ENCODE measurements at regions not wholly inside any gene's neighbourhood (a gene's known extent, or its start where the extent isn't known, plus 50 kb on each side); places are given as distances from the start of the nearest gene placed in this dataset.

- H3K4me3 ChIP-seq (replicated peaks; ENCODE audit: low read depth, low read length) = no peak overlapping the region
- no peaks in the 10 kb centered on the region for H3K36me3 ChIP-seq (ENCODE audit: control insufficient read depth, insufficient read depth, low read length)
- DNase-seq (ENCODE audit: extremely low read depth, insufficient read length) = no peak
- no peak for TF ChIP-seq CTCF (IDR thresholded peaks at IDR 0.05; ENCODE audit: insufficient read depth, low read length, poor library complexity, severe bottlenecking)
- no peaks in the 10 kb centered on the region for H3K27me3 ChIP-seq (replicated peaks; ENCODE audit: control insufficient read depth, insufficient read depth, low read length)
Measured at GRCh38 chr6:21392177-21392576, 201.4 kb upstream of the SOX4 start.

GRCh38 chr6:21393441-21394165, 199.9 kb upstream of the SOX4 start:
- Histone ChIP-seq H3K36me3 (ENCODE audit: control insufficient read depth, insufficient read depth, low read length) (no peaks in the 10 kb centered on the region), H3K4me3 (replicated peaks; ENCODE audit: low read depth, low read length) (no peak overlapping the region), H3K27me3 (replicated peaks; ENCODE audit: control insufficient read depth, insufficient read depth, low read length) (no peaks in the 10 kb centered on the region)
- TF ChIP-seq CTCF (IDR thresholded peaks at IDR 0.05; ENCODE audit: insufficient read depth, low read length, poor library complexity, severe bottlenecking) = no peak
- DNase-seq (ENCODE audit: extremely low read depth, insufficient read length) = no peak

- no peak for DNase-seq (ENCODE audit: extremely low read depth, insufficient read length)
- no peak for TF ChIP-seq CTCF (IDR thresholded peaks at IDR 0.05; ENCODE audit: insufficient read depth, low read length, poor library complexity, severe bottlenecking)
- Histone ChIP-seq H3K36me3 (ENCODE audit: control insufficient read depth, insufficient read depth, low read length) (no peaks in the 10 kb centered on the region), H3K4me3 (replicated peaks; ENCODE audit: low read depth, low read length) (no peak overlapping the region), H3K27me3 (replicated peaks; ENCODE audit: control insufficient read depth, insufficient read depth, low read length) (no peaks in the 10 kb centered on the region)
Measured at GRCh38 chr6:21395121-21395520, 198.4 kb upstream of the SOX4 start.

- H3K27me3 ChIP-seq (replicated peaks; ENCODE audit: control insufficient read depth, insufficient read depth, low read length) = no peaks in the 10 kb centered on the region
- TF ChIP-seq CTCF (IDR thresholded peaks at IDR 0.05; ENCODE audit: insufficient read depth, low read length, poor library complexity, severe bottlenecking) = no peak
- no peak for DNase-seq (ENCODE audit: extremely low read depth, insufficient read length)
- no peak overlapping the region for H3K4me3 ChIP-seq (replicated peaks; ENCODE audit: low read depth, low read length)
- H3K36me3 ChIP-seq (ENCODE audit: control insufficient read depth, insufficient read depth, low read length) = no peaks in the 10 kb centered on the region
Measured at GRCh38 chr6:21396313-21396712, 197.2 kb upstream of the SOX4 start.

- Histone ChIP-seq H3K27me3 (replicated peaks; ENCODE audit: control insufficient read depth, insufficient read depth, low read length) (no peaks in the 10 kb centered on the region), H3K4me3 (replicated peaks; ENCODE audit: low read depth, low read length) (no peak overlapping the region), H3K36me3 (ENCODE audit: control insufficient read depth, insufficient read depth, low read length) (no peaks in the 10 kb centered on the region)
- DNase-seq (ENCODE audit: extremely low read depth, insufficient read length) = no peak
- TF ChIP-seq CTCF (IDR thresholded peaks at IDR 0.05; ENCODE audit: insufficient read depth, low read length, poor library complexity, severe bottlenecking) = no peak
Measured at GRCh38 chr6:21398741-21399325, 194.7 kb upstream of the SOX4 start.
